Calu3 (cell line): ENCODE measurements at regions not wholly inside any gene's neighbourhood (a gene's known extent, or its start where the extent isn't known, plus 50 kb on each side); places are given as distances from the start of the nearest gene placed in this dataset.

ENCODE experiments used
- BruUV-seq: library from RNA; stranded (reverse); fragments of 400-500 nt; replicated peaks from 2 replicates; lab custom pipeline; 2021; lab: Mats Ljungman, UMichigan
- CTCF ChIA-PET: fragments of 300-600 bp; sonication (Branson Sonifier 250); formaldehyde crosslinking; loops from one replicate; lab custom pipeline; 2022; ENCODE audit warnings: antibody characterized with exemption; lab: Charles Lee
- DNase-seq: peaks from one replicate; pipeline ENCODE4 v3.0.0; 2022
- H3K27ac Mint-ChIP-seq: one replicate; pipeline ENCODE4 v1.8.0; 2022; ENCODE audit warnings: mixed read lengths; ENCODE audit not compliant: unreplicated experiment
- H3K27me3 Mint-ChIP-seq: one replicate; pipeline ENCODE4 v1.8.0; 2022; ENCODE audit warnings: mixed read lengths; ENCODE audit not compliant: unreplicated experiment
- H3K36me3 Mint-ChIP-seq: one replicate; pipeline ENCODE4 v1.8.0; 2022; ENCODE audit warnings: mild to moderate bottlenecking, moderate library complexity, mixed read lengths; ENCODE audit not compliant: insufficient read depth, unreplicated experiment
- H3K4me1 Mint-ChIP-seq: one replicate; pipeline ENCODE4 v1.8.0; 2022; ENCODE audit warnings: mild to moderate bottlenecking, low read depth, mixed read lengths; ENCODE audit not compliant: unreplicated experiment
- H3K4me3 Mint-ChIP-seq: one replicate; pipeline ENCODE4 v1.8.0; 2022; ENCODE audit warnings: mild to moderate bottlenecking, low read depth, moderate library complexity, mixed read lengths; ENCODE audit not compliant: unreplicated experiment
- H3K9me3 Mint-ChIP-seq: one replicate; pipeline ENCODE4 v1.8.0; 2022; ENCODE audit warnings: low read depth, mixed read lengths; ENCODE audit not compliant: unreplicated experiment
- CTCF ChIP-seq: fragments of 200-600 bp; IDR thresholded peaks from one replicate; pipeline ENCODE4 v1.8.0; 2022; ENCODE audit warnings: antibody characterized with exemption; ENCODE audit not compliant: unreplicated experiment
- intact Hi-C: fragments of 100-400 bp; cut with micrococcal nuclease; formaldehyde crosslinking; loops from one replicate; pipeline ENCODE4 v1.10.0; 2022; ENCODE audit not compliant: unreplicated experiment

- Mint-ChIP-seq H3K27me3 (no peaks in the 10 kb centered on the region), H3K27ac (no peak overlapping the region), H3K9me3 (no peaks in the 10 kb centered on the region), H3K4me1 (no peaks in the 10 kb centered on the region), H3K4me3 (no peak overlapping the region), H3K36me3 (no peaks in the 10 kb centered on the region)
- intact Hi-C loops: no loop called here
- DNase-seq: no peak
- BruUV-seq: no TSS peak
- CTCF ChIA-PET: no interaction called here
- TF ChIP-seq CTCF: no peak
These were observed 251.9 kb upstream of the NR3C2 start for GRCh38 chr4:148693913-148694649.

GRCh38 chr4:148692242-148692641 is 250.0 kb upstream of the NR3C2 start:
- intact Hi-C loops: no loop called here
- no TSS peak for BruUV-seq
- no peaks in the 10 kb centered on the region for H3K9me3 Mint-ChIP-seq

GRCh38 chr4:148686449-148686848 is 244.2 kb upstream of the NR3C2 start:
- no peak for DNase-seq
- CTCF ChIA-PET: no interaction called here

More at GRCh38 chr4:148692242-148692641, 250.0 kb upstream of the NR3C2 start:
- Mint-ChIP-seq H3K27me3 (no peaks in the 10 kb centered on the region), H3K4me3 (no peak overlapping the region), H3K36me3 (no peaks in the 10 kb centered on the region), H3K4me1 (no peaks in the 10 kb centered on the region), H3K27ac (no peak overlapping the region)
- no peak for TF ChIP-seq CTCF
- no peak for DNase-seq
- CTCF ChIA-PET: interaction anchor here (0.7 kb wide), 1 partner anchor 79 kb away, joined by 3 read pairs; no protein-coding TSS in a partner anchor

GRCh38 chr4:148684638-148685037 is 242.4 kb upstream of the NR3C2 start:
- CTCF ChIA-PET: no interaction called here
- intact Hi-C loops: no loop called here
- H3K27ac Mint-ChIP-seq: no peak overlapping the region
- DNase-seq: no peak
- peaks cover 7% of the 10 kb centered on the region for H3K4me1 Mint-ChIP-seq
- no TSS peak for BruUV-seq
- H3K9me3 Mint-ChIP-seq: no peaks in the 10 kb centered on the region
- no peaks in the 10 kb centered on the region for H3K27me3 Mint-ChIP-seq
- H3K36me3 Mint-ChIP-seq: no peaks in the 10 kb centered on the region
- H3K4me3 Mint-ChIP-seq: no peak overlapping the region
- TF ChIP-seq CTCF: no peak

More at GRCh38 chr4:148686449-148686848, 244.2 kb upstream of the NR3C2 start:
- Mint-ChIP-seq H3K9me3 (no peaks in the 10 kb centered on the region), H3K27ac (no peak overlapping the region), H3K36me3 (no peaks in the 10 kb centered on the region), H3K4me1 (peaks cover 7% of the 10 kb centered on the region), H3K27me3 (no peaks in the 10 kb centered on the region), H3K4me3 (no peak overlapping the region)
- intact Hi-C loops: no loop called here
- TF ChIP-seq CTCF: no peak
- no TSS peak for BruUV-seq
